ENCODE measurements at regions not wholly inside any gene's neighbourhood (a gene's known extent, or its start where the extent isn't known, plus 50 kb on each side); places are given as distances from the start of the nearest gene placed in this dataset.
"Not testable (repeated sequence)": the region's sequence is repeated elsewhere in the genome, so short reads cannot be mapped to it uniquely, and the experiment has no call there.

DNA sequence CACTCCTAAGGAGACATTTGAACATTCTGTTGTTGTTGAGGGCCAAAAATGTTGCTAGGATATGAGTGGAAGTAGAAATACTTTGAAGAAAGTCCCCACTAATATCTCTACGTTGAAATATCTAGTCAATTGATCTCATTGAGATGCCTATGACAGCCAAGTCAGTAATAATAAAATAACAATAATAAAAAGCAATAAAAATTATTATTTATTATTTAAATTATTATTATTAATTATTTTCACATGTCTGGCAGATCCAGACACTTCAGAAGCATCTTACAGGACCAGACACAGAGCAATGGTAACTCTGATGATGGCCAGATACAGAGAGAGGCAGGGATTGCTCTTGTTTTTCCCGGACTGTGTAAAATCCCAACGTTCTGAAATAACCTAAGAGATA is 143.5 kb upstream of the PALMD start:
- Histone ChIP-seq H3K4me1 (ENCODE audit: control insufficient read depth in 1 of 2, insufficient read depth in 2 of 2, low read length in 2 of 2) (no peaks in the 10 kb centered on the region), H3K9me3 (ENCODE audit: control insufficient read depth in 1 of 2, low read length in 2 of 2) (no peaks in the 10 kb centered on the region), H3K27me3 (ENCODE audit: low read depth, low read length) (no peaks in the 10 kb centered on the region), H3K4me3 (ENCODE audit: low read depth in 1 of 2, low read length in 2 of 2) (no peak overlapping the region), H3K27ac (ENCODE audit: low read length) (no peak overlapping the region), H3K36me3 (ENCODE audit: control insufficient read depth in 1 of 2, insufficient read depth in 2 of 2, low read length in 2 of 2) (no peaks in the 10 kb centered on the region)

DNA sequence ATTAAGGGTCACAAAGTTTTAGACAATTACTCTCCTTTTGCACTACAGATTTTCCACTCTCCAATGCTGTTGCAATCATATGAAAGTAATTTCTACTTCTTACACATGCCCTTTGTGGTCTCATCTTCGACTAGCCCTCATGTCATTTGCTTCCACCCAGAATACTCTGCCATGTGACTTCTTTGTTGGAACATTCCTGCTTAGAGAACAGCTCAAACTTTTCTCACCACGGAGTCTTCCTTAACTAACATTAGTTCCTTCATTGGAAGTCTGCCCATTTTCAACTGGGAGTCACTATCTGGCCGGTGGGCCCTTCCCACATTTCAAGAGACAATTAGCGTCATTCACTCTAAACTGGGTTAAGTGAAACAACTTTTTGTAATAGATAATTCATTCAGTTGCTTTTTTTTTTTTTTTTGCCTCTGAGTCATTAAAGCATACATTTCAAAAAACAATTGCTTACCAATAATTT is 142.6 kb upstream of the PALMD start:
- no peak overlapping the region for H3K4me3 ChIP-seq (ENCODE audit: low read depth in 1 of 2, low read length in 2 of 2)
- H3K27ac ChIP-seq (ENCODE audit: low read length): no peak overlapping the region
- no peaks in the 10 kb centered on the region for H3K4me1 ChIP-seq (ENCODE audit: control insufficient read depth in 1 of 2, insufficient read depth in 2 of 2, low read length in 2 of 2)
- no peaks in the 10 kb centered on the region for H3K27me3 ChIP-seq (ENCODE audit: low read depth, low read length)
- H3K36me3 ChIP-seq (ENCODE audit: control insufficient read depth in 1 of 2, insufficient read depth in 2 of 2, low read length in 2 of 2): no peaks in the 10 kb centered on the region
- no peaks in the 10 kb centered on the region for H3K9me3 ChIP-seq (ENCODE audit: control insufficient read depth in 1 of 2, low read length in 2 of 2)

DNA sequence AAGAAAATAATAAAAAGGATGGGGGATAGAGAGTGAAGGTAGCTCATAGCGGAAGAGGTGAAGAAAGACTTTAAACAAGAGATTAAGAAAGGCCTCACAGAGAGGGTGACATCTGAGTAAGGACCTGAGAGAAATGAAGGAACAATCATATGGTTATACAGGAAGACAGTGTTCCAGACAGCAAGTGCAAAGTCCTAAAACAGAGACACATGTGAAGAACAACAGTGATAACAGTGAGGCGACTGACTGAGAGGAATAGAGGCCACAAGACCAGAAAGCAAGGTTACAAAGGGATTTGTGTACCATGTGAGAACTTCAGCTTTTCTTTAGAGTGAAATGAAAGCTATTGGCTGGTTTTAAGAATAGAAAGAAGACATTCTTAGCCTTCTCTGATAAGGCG is 141.6 kb upstream of the PALMD start:
- no peak overlapping the region for H3K4me3 ChIP-seq (ENCODE audit: low read depth in 1 of 2, low read length in 2 of 2)

DNA sequence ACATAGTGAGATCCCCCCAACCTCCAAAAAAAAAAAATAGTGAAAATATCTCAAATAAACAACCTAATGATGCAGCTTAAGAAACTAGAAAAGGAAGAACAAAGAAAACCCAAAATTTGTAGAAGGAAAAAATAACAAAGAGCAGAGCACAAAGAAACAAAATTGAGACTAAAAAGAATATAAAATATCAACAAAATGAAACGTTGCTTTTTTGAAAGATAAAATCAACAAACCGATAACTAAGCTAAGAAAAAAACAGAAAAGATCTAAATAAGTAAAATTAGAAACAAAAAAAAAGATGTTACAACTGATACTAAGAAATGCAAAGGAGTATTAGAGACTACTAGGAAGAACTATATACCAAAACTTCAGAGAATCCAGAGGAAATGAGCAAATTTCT is 139.3 kb upstream of the PALMD start:
- Histone ChIP-seq H3K9me3 (ENCODE audit: control insufficient read depth in 1 of 2, low read length in 2 of 2) (no peaks in the 10 kb centered on the region), H3K36me3 (ENCODE audit: control insufficient read depth in 1 of 2, insufficient read depth in 2 of 2, low read length in 2 of 2) (no peaks in the 10 kb centered on the region), H3K4me1 (ENCODE audit: control insufficient read depth in 1 of 2, insufficient read depth in 2 of 2, low read length in 2 of 2) (no peaks in the 10 kb centered on the region), H3K27ac (ENCODE audit: low read length) (no peak overlapping the region), H3K27me3 (ENCODE audit: low read depth, low read length) (no peaks in the 10 kb centered on the region), H3K4me3 (ENCODE audit: low read depth in 1 of 2, low read length in 2 of 2) (no peak overlapping the region)

More for the DNA sequence above, 141.6 kb upstream of the PALMD start:
- no peaks in the 10 kb centered on the region for H3K9me3 ChIP-seq (ENCODE audit: control insufficient read depth in 1 of 2, low read length in 2 of 2)
- H3K27ac ChIP-seq (ENCODE audit: low read length): no peak overlapping the region
- H3K4me1 ChIP-seq (ENCODE audit: control insufficient read depth in 1 of 2, insufficient read depth in 2 of 2, low read length in 2 of 2): no peaks in the 10 kb centered on the region
- no peaks in the 10 kb centered on the region for H3K27me3 ChIP-seq (ENCODE audit: low read depth, low read length)
- H3K36me3 ChIP-seq (ENCODE audit: control insufficient read depth in 1 of 2, insufficient read depth in 2 of 2, low read length in 2 of 2): no peaks in the 10 kb centered on the region

DNA sequence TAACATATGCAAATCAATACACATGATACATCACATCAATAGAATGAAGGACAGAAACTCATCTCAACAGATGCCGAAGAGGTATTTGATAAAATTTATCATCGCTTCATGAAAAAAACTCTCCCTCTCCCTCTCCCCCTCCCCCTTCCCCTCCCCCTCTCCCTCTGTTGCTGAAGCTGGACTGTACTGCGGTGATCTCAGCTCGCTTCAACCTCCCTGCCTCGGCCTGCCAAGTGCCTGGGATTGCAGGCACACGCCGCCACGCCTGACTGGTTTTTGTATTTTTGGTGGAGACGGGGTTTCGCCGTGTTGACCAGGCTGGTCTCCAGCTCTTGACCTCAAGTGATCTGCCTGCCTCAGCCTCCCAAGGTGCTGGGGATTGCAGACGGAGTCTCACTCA is 138.5 kb upstream of the PALMD start:
- H3K27ac ChIP-seq (ENCODE audit: low read length); H3K4me3 ChIP-seq (ENCODE audit: low read depth in 1 of 2, low read length in 2 of 2); H3K27me3 ChIP-seq (ENCODE audit: low read depth, low read length); H3K4me1 ChIP-seq (ENCODE audit: control insufficient read depth in 1 of 2, insufficient read depth in 2 of 2, low read length in 2 of 2); H3K9me3 ChIP-seq (ENCODE audit: control insufficient read depth in 1 of 2, low read length in 2 of 2); H3K36me3 ChIP-seq (ENCODE audit: control insufficient read depth in 1 of 2, insufficient read depth in 2 of 2, low read length in 2 of 2): not testable (repeated sequence)

DNA sequence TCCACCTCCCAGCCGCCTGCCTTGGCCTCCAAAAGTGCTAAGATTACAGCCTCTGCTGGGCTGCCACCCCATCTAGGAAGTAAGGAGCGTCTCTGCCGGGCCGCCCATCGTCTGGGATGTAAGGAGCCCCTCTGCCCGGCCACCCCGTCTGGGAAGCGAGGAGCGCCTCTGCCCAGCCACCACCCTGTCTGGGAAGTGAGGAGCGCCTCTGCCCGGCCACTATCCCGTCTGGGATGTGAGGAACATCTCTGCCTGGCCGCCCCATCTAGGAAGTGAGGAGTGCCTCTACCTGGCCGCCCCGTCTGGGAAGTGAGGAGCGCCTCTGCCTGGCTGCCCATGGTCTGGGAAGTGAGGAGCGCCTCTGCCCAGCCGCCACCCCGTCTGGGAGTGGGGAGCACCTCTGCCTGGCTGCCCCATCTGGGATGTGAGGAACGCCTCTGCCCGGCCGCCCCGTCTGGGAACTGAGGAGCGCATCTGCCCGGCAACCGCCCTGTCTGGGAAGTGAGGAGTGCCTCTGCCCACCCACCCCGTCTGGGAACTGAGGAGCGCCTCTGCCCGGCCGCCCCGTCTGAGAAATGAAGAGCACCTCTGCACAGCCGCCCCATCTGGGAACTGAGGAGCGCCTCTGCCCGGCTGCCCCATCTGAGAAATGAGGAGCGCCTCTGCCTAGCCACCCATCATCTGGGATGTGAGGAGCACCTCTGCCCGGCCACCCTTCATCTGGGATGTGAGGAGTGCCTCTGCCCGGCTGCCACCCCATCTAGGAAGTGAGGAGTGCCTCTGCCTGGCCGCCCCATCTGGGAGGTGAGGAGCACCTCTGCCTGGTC is 137.8 kb upstream of the PALMD start:
- Histone ChIP-seq H3K27ac (ENCODE audit: low read length) (no peak overlapping the region), H3K4me1 (ENCODE audit: control insufficient read depth in 1 of 2, insufficient read depth in 2 of 2, low read length in 2 of 2) (no peaks in the 10 kb centered on the region), H3K36me3 (ENCODE audit: control insufficient read depth in 1 of 2, insufficient read depth in 2 of 2, low read length in 2 of 2) (no peaks in the 10 kb centered on the region), H3K4me3 (ENCODE audit: low read depth in 1 of 2, low read length in 2 of 2) (no peak overlapping the region), H3K27me3 (ENCODE audit: low read depth, low read length) (no peaks in the 10 kb centered on the region), H3K9me3 (ENCODE audit: control insufficient read depth in 1 of 2, low read length in 2 of 2) (no peaks in the 10 kb centered on the region)

DNA sequence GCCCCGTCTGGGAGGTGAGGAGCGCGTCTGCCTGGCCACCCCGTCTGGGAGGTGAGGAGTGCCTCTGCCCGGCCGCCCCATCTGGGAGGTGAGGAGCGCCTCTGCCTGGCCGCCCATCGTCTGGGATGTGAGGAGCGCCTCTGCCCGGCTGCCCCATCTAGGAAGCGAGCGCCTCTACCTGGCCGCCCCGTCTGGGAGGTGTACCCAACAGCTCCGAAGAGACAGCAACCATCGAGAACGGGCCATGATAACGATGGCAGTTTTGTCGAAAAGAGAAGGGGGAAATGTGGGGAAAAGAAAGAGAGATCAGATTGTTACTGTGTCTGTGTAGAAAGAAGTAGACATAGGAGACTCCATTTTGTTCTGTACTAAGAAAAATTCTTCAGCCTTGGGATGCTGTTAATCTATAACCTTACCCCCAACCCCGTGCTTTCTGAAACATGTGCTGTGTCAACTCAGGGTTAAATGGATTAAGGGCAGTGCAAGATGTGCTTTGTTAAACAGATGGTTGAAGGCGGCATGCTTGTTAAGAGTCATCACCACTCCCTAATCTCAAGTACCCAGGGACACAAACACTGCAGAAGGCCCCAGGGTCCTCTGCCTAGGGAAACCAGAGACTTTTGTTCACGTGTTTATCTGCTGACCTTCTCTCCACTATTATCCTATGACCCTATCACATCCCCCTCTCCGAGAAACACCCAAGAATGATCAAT is 137.0 kb upstream of the PALMD start:
- not testable (repeated sequence) for H3K4me3 ChIP-seq (ENCODE audit: low read depth in 1 of 2, low read length in 2 of 2); H3K27ac ChIP-seq (ENCODE audit: low read length); H3K36me3 ChIP-seq (ENCODE audit: control insufficient read depth in 1 of 2, insufficient read depth in 2 of 2, low read length in 2 of 2); H3K9me3 ChIP-seq (ENCODE audit: control insufficient read depth in 1 of 2, low read length in 2 of 2); H3K4me1 ChIP-seq (ENCODE audit: control insufficient read depth in 1 of 2, insufficient read depth in 2 of 2, low read length in 2 of 2); H3K27me3 ChIP-seq (ENCODE audit: low read depth, low read length)

DNA sequence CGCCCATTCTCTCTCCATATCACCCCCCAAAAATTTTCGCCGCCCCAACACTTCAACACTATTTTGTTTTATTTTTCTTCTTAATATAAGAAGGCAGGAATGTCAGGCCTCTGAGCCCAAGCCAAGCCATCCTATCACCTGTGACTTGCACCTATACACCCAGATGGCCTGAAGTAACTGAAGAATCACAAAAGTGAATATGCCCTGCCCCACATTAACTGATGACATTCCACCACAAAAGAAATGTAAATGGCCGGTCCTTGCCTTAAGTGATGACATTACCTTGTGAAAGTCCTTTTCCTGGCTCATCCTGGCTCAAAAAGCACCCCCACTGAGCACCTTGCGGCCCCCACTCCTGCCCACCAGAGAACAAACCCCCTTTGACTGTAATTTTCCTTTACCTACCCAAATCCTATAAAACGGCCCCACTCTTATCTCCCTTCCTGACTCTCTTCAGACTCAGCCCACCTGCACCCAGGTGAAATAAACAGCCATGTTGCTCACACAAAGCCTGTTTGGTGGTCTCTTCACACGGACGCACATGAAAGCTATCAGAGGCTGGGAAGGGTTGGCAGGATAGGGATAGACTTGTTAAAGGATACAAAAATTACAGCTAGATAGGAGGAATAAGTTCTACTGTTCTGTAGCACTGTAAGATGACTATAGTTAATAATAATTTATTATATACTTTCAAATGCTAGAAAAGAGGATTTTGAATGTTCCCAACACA is 130.9 kb upstream of the PALMD start:
- H3K27me3 ChIP-seq (ENCODE audit: low read depth, low read length); H3K9me3 ChIP-seq (ENCODE audit: control insufficient read depth in 1 of 2, low read length in 2 of 2); H3K27ac ChIP-seq (ENCODE audit: low read length); H3K36me3 ChIP-seq (ENCODE audit: control insufficient read depth in 1 of 2, insufficient read depth in 2 of 2, low read length in 2 of 2); H3K4me1 ChIP-seq (ENCODE audit: control insufficient read depth in 1 of 2, insufficient read depth in 2 of 2, low read length in 2 of 2); H3K4me3 ChIP-seq (ENCODE audit: low read depth in 1 of 2, low read length in 2 of 2): not testable (repeated sequence)

DNA sequence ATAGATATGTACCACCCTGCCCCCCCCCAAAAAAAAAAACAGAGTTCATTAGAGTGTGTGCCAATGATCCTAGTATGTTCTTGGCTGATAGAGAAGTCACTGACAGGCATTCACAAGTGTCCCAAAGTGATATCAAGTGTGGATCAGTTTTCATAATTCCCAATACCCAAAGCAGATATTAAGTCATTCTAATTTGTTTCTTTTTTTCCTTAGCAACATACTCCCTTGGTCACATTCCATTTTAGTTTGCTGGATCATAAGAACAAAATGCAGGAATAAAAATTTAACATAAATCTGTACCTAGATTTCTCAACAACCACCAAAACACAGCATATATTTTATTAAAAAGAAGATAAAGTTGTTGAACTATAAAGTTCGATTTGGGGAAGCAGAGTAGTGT is 129.8 kb upstream of the PALMD start:
- no peak overlapping the region for H3K27ac ChIP-seq (ENCODE audit: low read length)
- no peaks in the 10 kb centered on the region for H3K4me1 ChIP-seq (ENCODE audit: control insufficient read depth in 1 of 2, insufficient read depth in 2 of 2, low read length in 2 of 2)
- no peaks in the 10 kb centered on the region for H3K9me3 ChIP-seq (ENCODE audit: control insufficient read depth in 1 of 2, low read length in 2 of 2)
- no peak overlapping the region for H3K4me3 ChIP-seq (ENCODE audit: low read depth in 1 of 2, low read length in 2 of 2)
- no peaks in the 10 kb centered on the region for H3K36me3 ChIP-seq (ENCODE audit: control insufficient read depth in 1 of 2, insufficient read depth in 2 of 2, low read length in 2 of 2)
- H3K27me3 ChIP-seq (ENCODE audit: low read depth, low read length): no peaks in the 10 kb centered on the region

DNA sequence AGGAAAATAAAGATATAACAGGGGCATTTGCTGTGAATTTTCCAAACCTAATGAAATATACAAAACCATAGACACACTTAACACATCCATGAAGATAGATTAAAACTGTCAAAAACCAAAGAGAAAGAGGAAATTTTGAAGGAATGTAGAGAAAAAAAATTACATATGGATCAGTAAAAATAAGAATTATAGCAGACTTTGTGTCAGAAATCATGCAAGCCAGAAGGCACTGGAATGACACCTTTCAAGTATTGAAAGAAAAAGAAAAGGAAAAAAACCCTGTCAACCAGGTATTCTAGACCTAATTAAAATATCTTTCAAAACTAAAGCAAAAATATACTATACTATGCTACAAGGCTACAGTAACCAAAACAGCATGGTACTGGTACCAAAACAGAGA is 125.8 kb upstream of the PALMD start:
- Histone ChIP-seq H3K27me3 (ENCODE audit: low read depth, low read length) (no peaks in the 10 kb centered on the region), H3K36me3 (ENCODE audit: control insufficient read depth in 1 of 2, insufficient read depth in 2 of 2, low read length in 2 of 2) (no peaks in the 10 kb centered on the region), H3K4me3 (ENCODE audit: low read depth in 1 of 2, low read length in 2 of 2) (no peak overlapping the region), H3K9me3 (ENCODE audit: control insufficient read depth in 1 of 2, low read length in 2 of 2) (no peaks in the 10 kb centered on the region), H3K4me1 (ENCODE audit: control insufficient read depth in 1 of 2, insufficient read depth in 2 of 2, low read length in 2 of 2) (no peaks in the 10 kb centered on the region), H3K27ac (ENCODE audit: low read length) (no peak overlapping the region)

DNA sequence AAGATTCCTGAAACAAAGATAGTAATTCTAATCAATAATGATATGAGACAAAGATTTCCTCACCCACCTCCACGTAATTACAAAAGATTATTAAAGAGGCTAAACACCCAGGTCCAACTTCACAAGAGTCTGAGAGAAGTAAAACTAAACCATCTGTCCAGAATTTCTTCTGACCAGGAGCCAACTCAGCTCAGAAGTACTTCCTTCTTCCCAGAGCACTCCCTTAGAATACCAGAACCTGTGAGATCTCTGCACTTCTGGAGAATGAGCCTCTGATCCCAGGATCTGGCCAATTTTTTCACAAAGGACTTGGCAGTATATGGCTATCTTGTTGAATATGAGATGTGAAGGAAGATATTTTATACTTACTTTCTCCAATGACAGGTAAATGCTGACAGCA is 120.6 kb upstream of the PALMD start:
- no peak overlapping the region for H3K27ac ChIP-seq (ENCODE audit: low read length)

More for the DNA sequence above, 120.6 kb upstream of the PALMD start:
- H3K27me3 ChIP-seq (ENCODE audit: low read depth, low read length): no peaks in the 10 kb centered on the region
- H3K9me3 ChIP-seq (ENCODE audit: control insufficient read depth in 1 of 2, low read length in 2 of 2): no peaks in the 10 kb centered on the region
- no peaks in the 10 kb centered on the region for H3K4me1 ChIP-seq (ENCODE audit: control insufficient read depth in 1 of 2, insufficient read depth in 2 of 2, low read length in 2 of 2)
- H3K36me3 ChIP-seq (ENCODE audit: control insufficient read depth in 1 of 2, insufficient read depth in 2 of 2, low read length in 2 of 2): no peaks in the 10 kb centered on the region
- no peak overlapping the region for H3K4me3 ChIP-seq (ENCODE audit: low read depth in 1 of 2, low read length in 2 of 2)

Measured in muscle layer of duodenum (tissue), 2 donors.